Stimulated activated CD4-positive, alpha-beta T cell treated with anti-CD3 and anti-CD28 coated beads, TNF-alpha, amount 100 ng/mL, for 48 hours (primary cell): ENCODE measurements at regions not wholly inside any gene's neighbourhood (a gene's known extent, or its start where the extent isn't known, plus 50 kb on each side); places are given as distances from the start of the nearest gene placed in this dataset.
"Not testable (repeated sequence)": the region's sequence is repeated elsewhere in the genome, so short reads cannot be mapped to it uniquely, and the experiment has no call there.

Source experiments
- DNase-seq, 3 donors: peaks; one replicate each; pipeline ENCODE4 v3.0.0-alpha.2; 2020; ENCODE audit warnings: low read depth in 3 of 3

- DNase-seq, result not testable (repeated sequence)
These were observed 107.5 kb upstream of the SYNCRIP start for GRCh38 chr6:85750146-85750545.

DNA sequence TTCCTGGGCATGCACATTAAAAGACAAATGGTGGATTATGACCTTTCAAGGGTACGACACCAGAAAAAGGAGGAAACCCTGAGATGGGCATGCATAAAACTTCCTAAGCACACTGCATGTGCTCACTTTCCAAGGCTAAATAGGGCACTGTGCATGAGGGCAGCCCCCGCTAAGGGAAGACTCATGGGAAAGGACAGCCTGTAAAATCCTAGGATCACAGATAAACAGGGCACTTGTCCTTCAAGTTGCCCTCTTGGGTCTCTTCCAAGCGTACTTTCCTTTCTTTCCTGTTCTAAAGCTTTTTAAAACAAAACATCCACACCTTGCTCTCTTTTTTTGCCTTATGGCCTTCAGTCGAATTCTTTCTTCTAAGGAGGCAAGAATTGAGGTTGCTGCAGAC is 106.5 kb upstream of the SYNCRIP start:
- no peak for DNase-seq

- no peak for DNase-seq
These were observed 105.0 kb upstream of the SYNCRIP start for GRCh38 chr6:85747666-85748065.

DNA sequence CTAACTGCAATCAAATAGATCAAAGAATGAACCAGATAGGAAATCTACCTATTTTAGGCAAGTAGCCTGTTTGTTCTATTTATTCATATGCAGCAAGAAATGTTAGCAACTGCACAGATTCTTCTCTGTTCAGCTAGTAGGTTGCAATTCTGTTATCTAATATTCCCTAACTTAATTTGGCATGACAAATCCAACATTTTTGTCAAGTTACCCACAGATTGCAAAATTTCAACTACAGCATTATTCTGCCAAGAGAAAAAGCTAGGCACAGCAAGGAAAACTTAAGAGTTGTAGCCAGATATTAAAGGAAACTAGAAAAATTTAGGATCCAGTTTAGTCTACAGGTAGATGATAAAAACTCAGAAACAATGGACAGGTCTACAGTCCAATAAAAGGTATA is 104.4 kb upstream of the SYNCRIP start:
- DNase-seq, result no peak

- DNase-seq, result no peak
These were observed 101.8 kb upstream of the SYNCRIP start for GRCh38 chr6:85744433-85744970.

- DNase-seq, result no peak
These were observed 83.5 kb upstream of the SYNCRIP start for GRCh38 chr6:85726206-85726605.

DNA sequence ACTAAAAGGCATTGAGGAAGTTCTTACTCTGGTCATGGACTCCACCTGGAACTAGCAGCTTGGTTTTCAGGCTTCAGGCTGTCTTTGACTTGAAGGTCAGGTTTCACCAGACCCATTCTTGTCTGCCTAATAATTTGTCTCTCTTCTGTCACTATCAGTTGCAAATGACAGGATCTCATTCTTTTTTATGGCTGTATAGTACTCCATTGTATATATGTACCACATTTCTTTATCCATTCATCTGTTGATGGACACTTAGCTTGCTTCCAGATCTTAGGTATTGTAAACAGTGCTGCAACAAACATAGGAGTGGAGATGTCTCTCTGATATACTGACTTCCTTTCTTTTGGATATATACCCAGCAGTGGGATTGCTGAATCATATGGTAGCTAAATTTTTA is 73.1 kb upstream of the SYNCRIP start:
- no peak for DNase-seq

DNA sequence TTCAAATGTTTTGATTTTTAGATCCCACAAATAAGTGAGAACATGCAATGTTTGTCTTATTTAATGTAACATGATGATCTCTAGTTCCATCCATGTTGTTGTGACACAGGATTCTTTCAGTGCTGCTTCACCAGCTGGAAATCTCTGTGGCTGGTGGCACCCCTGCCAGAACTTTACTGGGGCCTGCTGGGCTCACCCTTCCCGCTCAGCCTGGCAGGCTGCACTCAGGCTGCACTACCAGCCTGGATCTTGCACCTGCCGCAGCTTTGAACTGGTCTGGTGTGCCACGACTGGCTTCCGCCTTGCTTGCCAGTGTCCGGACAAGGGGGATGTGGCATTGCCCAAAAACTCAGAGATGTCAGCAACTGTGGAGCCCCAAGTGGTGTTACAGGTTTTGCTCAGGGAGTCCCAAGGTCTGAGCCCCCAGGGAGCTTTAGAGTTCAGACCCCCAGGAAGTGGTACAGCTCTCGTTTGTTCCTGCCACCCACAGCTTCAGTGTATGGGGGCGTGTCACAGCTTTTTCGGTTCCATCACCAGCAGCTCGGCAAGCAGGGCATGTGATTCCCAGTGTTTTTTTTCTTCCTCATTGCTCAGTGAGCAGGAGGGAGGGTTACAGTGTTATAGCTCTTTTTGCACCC is 72.3 kb upstream of the SYNCRIP start:
- no peak for DNase-seq

DNA sequence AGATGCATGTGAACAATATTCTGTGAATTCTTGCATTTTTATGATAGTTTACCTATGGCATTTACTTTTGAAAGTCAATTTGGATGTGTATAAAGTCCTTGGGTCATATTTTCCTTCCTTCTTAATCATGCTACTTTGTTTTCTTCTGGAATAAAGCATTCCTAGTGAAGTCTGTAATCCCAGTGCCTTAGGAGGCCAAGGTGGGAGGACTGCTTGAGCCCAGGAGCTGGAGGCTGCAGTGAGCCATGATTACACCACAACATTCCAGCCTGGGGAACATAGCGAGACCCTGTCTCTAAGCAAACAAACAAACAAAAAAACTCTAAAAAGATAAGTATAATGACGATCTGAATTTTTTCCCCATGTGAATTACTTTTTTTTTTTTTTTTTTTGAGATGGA is 69.7 kb upstream of the SYNCRIP start:
- DNase-seq, result no peak

DNA sequence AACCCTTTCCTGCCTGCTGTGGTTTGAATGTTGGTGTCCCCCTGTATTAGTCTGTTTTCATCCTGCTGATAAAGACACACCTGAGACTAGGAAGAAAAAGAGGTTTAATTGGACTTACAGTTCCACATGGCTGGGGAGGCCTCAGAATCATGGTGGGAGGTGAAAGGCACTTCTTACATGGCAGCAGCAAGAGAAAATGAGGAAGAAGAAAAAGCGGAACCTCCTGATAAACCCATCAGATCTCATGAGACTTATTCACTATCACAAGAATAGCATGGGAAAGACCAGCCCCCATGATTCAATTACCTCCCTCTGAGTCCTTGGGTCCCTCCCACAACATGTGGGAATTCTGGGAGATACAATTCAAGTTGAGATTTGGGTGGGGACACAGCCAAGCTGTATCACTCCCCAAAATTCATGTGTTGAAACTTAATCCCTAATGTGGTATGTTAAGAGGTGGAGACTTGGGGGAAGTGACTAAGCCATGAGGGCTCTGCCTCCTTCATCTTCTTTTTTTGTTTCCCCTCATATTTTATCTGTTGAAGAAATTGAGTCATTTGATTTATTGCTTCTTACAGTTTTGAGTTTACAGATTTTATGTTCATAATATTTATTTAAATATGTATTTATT is 64.9 kb upstream of the SYNCRIP start:
- not testable (repeated sequence) for DNase-seq

GRCh38 chr6:85706272-85706671 is 63.6 kb upstream of the SYNCRIP start:
- DNase-seq, result no peak

DNA sequence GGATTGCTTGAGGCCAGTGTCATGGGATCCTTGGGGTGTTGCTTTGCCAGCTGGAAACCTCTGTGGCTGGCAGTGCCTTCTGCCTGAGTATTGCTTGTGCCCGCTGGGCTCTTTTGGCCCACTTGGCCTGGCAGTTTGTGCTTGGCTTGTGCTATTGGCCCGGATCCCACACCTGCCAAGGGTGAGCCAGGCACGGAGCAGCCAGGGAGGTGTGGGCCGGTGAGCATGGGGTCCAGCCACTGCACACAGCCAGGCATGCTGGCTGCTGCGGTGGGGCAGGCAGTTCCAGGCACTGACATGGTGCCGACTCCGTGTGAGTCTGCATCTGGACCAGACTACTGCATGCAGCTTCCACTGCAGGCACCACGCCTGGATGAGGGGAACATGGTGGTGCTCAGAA is 62.5 kb upstream of the SYNCRIP start:
- DNase-seq, result no peak

DNA sequence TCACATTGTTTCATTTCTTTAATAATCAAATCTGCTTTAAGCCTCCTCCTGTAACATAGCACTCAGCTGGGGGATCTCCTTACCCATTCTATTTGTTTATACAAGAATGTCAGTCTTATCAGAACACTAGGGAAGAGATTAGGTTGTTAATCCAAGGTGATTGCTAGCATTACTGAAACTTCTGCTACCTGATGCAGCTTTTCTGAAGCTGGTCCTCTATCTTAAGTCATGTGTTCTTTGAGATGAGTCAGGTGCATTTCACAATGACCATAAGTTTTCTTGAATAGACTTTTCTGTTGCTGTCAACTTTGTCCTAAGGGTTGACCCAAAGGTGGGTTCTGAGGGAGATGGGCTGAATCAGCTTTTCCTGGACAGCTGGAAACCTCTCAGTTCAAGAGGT is 60.7 kb upstream of the SYNCRIP start:
- DNase-seq, result no peak
